Neutrophil (primary cell): ENCODE measurements at regions not wholly inside any gene's neighbourhood (a gene's known extent, or its start where the extent isn't known, plus 50 kb on each side); places are given as distances from the start of the nearest gene placed in this dataset.

Experiments
- H3K27ac ChIP-seq: fragments of 200-600 bp; sonication (generic); 2 replicates; pipeline ENCODE4 v1.5.1; 2016; ENCODE audit warnings: mild to moderate bottlenecking, moderate library complexity
- H3K27me3 ChIP-seq: fragments of 200-600 bp; sonication (generic); 2 replicates; pipeline ENCODE4 v1.6.0; 2016; ENCODE audit warnings: mild to moderate bottlenecking
- H3K36me3 ChIP-seq: fragments of 200-600 bp; sonication (generic); 2 replicates; pipeline ENCODE4 v1.5.1; 2017
- H3K4me1 ChIP-seq, 2 experiments: fragments of 200-600 bp in 1 of 2; sonication (generic) in 1 of 2; 1 replicate in 1 of 2; 2 replicates in 1 of 2; pipeline versions ENCODE4 v1.5.1 to v1.6.1; 2013 to 2016; ENCODE audit warnings: low read depth in 1 of 2, low read length in 1 of 2, mild to moderate bottlenecking in 1 of 2, moderate library complexity in 1 of 2; ENCODE audit not compliant: control insufficient read depth in 1 of 2, insufficient read depth in 1 of 2
- H3K4me3 ChIP-seq, 2 experiments: fragments of 200-600 bp in 1 of 2; sonication (generic) in 1 of 2; 1 replicate in 1 of 2; 2 replicates in 1 of 2; pipeline ENCODE4 v1.5.1; 2013 to 2016; ENCODE audit warnings: low read depth in 1 of 2, low read length in 1 of 2, mild to moderate bottlenecking in 1 of 2, moderate library complexity in 1 of 2
- H3K9me3 ChIP-seq: fragments of 200-600 bp; sonication (generic); 2 replicates; pipeline ENCODE4 v1.5.1; 2016
- CTCF ChIP-seq: fragments of 200-600 bp; sonication (generic); IDR thresholded peaks from 2 replicates; pipeline ENCODE4 v1.5.1; 2016; ENCODE audit warnings: antibody characterized with exemption

DNA sequence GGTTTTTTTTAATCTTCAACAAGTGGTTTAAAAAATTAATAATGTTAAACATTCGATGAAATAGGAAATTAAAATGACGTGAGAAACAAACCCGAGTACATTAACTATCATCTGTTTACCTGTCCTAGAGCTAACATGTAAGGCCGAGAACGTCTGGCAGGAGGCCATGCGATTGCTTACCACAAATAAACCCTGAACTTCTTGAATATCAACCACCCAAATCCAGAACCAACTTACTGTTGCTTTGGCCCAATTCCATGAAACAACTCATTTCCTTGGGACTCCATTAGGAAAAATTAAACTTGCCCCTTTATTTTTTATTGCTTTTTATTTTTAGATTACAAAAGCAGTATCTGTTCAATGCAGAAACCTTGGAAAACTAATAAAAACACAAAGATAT lies 228.9 kb upstream of the IRS2 start:
- H3K4me1 ChIP-seq: no peaks in the 10 kb centered on the region
- H3K9me3 ChIP-seq: no peaks in the 10 kb centered on the region
- no peak overlapping the region for H3K4me3 ChIP-seq
- no peaks in the 10 kb centered on the region for H3K27me3 ChIP-seq
- no peak overlapping the region for H3K27ac ChIP-seq
- no peaks in the 10 kb centered on the region for H3K36me3 ChIP-seq
- TF ChIP-seq CTCF: no peak

GRCh38 chr13:110014719-110015118 lies 228.3 kb upstream of the IRS2 start:
- Histone ChIP-seq H3K36me3 (no peaks in the 10 kb centered on the region), H3K27ac (no peak overlapping the region), H3K4me1 (no peaks in the 10 kb centered on the region), H3K4me3 (no peak overlapping the region), H3K9me3 (no peaks in the 10 kb centered on the region), H3K27me3 (no peaks in the 10 kb centered on the region)
- no peak for TF ChIP-seq CTCF

GRCh38 chr13:110012102-110012739 lies 225.8 kb upstream of the IRS2 start:
- Histone ChIP-seq H3K36me3 (no peaks in the 10 kb centered on the region), H3K4me3 (no peak overlapping the region), H3K27me3 (no peaks in the 10 kb centered on the region), H3K9me3 (no peaks in the 10 kb centered on the region), H3K4me1 (no peaks in the 10 kb centered on the region), H3K27ac (no peak overlapping the region)
- no peak for TF ChIP-seq CTCF

GRCh38 chr13:110010404-110011138 lies 224.2 kb upstream of the IRS2 start:
- H3K4me1 ChIP-seq: no peaks in the 10 kb centered on the region
- H3K4me3 ChIP-seq: no peak overlapping the region
- no peaks in the 10 kb centered on the region for H3K36me3 ChIP-seq
- TF ChIP-seq CTCF: no peak
- H3K27ac ChIP-seq: no peak overlapping the region
- H3K9me3 ChIP-seq: no peaks in the 10 kb centered on the region
- H3K27me3 ChIP-seq: no peaks in the 10 kb centered on the region

DNA sequence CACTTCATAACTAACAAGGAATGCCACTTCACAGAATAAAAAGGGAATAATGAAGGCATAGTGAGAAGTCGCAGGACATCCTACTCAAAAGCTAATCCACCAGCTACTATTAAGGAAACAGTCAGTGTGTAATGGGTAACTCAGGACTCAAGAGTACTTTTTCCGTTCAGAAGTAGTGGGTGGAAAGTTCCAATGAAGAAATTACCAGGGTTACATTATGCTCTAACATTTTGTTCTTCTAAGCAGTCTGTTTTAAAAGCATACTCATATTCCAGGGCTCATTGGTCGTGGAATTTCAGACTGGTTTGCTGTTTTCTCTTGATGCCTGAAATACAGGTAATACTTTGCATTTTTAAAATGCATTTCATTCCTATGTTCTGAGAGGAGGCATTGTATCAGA lies 222.4 kb upstream of the IRS2 start:
- H3K4me1 ChIP-seq: no peaks in the 10 kb centered on the region
- H3K36me3 ChIP-seq: no peaks in the 10 kb centered on the region
- H3K4me3 ChIP-seq: no peak overlapping the region
- no peak for TF ChIP-seq CTCF
- H3K27ac ChIP-seq: no peak overlapping the region
- H3K9me3 ChIP-seq: no peaks in the 10 kb centered on the region
- H3K27me3 ChIP-seq: no peaks in the 10 kb centered on the region
